Epidermal melanocyte (primary cell): ENCODE measurements at regions not wholly inside any gene's neighbourhood (a gene's known extent, or its start where the extent isn't known, plus 50 kb on each side); places are given as distances from the start of the nearest gene placed in this dataset.

Experiments used
- DNase-seq: peaks from one replicate; pipeline ENCODE4 v3.0.0; 2011; ENCODE audit warnings: low spot score; ENCODE audit not compliant: insufficient read length

DNA sequence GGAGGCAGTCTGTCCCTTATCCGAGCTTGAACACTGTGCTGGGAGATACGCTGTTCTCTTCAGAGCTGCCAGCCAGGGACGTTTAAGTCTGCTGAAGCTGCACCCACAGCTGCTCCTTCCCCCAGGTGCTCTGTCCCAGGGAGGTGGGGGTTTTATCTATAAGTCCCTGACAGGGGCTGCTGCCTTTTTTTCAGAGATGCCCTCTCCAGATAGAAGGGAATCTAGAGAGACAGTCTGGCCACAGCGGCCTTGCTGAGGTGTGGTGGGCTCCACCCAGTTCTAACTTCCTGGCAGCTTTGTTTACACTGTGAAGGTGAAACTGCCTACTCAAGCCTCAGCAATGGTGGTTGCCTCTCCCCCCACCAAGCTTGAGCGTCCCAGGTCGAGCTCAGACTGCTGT lies 319.9 kb upstream of the GRM7 start:
- DNase-seq: no peak

DNA sequence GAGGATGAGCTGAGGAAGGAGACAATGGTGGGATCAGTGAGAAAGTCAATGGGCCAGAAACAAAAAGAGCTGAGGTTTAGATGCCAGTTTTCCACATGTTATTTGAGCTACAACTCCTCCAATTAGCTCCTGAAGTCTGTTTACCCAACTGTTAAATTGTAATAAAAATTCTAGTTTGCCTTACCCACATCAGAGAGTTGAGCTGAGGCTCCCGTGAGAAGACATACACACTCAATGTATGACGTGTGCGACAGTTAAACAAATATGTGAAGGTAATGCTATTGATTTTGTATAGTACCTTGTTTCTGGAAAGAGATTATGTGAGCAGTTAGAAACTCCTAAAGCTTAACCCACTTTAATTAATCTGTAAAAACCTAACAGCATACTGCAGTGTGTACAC lies 318.1 kb upstream of the GRM7 start:
- DNase-seq: no peak

DNA sequence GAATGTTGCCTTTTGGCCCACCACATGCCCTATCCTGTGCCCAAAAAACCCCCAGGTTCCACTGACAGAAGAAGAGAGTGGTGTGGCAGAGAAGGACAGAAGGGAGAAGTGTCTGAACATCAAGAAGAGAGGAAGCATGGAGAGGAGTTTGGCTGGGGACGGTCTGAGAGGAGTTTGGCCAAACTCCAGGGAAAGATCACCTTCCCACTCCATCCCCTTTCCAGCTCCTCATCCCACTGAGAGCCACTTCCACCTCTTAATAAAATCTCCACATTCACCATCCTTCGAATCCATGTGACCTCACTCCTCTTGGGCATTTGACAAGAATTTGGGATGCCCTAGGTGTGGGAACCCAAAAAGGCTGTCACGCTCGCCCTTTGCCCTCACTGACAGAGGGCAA lies 311.6 kb upstream of the GRM7 start:
- DNase-seq: no peak

DNA sequence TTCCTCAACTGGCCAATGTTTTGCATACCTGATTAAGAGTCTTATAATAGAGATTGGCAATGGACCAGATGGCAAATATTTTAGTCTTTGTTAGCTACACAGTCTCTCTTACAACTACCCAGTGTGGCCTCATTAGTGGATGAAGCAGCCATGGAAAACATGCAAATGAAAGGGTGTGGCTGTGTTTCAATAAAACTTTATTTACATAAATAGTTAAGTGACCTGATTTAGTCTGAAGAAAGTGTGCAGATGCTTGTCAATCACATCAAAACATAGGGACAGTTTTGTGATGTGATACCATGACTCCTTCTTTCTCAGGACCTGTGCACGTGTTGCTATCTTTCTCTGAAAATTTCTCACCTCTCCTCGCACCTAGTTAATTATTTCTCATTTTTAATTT lies 309.8 kb upstream of the GRM7 start:
- no peak for DNase-seq

DNA sequence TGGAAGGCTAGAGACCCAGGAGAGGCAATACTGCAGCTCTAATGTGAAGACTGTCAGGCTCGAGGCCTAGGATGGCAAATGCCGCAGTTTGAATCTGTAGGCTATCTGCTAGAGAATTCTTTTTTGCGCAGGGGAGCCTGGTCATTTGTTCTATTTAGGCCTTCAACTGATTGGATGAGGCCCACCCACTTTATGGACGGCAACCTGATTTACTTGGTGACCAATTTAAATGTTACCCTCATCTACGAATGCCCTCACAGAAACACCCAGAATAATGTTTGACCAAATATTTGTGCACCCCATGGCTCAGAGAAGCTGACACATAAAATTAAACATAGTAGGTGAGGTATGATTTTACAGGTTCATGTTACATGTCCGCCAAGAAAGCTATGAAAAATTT lies 300.7 kb upstream of the GRM7 start:
- no peak for DNase-seq

DNA sequence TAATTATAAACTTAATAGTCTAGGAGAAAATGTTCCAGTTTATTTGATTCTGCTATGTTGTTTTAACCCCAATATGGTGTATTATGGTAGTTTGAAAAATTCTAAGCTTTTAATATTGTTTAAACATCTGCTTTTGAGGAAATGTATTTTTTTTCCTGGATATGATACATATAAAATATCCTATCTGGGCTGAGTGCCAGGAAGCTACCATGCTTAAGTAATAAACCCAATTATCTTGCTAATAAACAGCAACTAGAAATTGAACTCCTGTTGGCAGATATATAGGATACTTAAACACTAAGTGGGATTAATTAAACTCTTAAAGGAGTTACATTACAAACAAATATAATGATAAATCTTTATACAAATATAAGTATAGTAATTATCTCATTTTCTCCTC lies 293.7 kb upstream of the GRM7 start:
- DNase-seq: no peak

DNA sequence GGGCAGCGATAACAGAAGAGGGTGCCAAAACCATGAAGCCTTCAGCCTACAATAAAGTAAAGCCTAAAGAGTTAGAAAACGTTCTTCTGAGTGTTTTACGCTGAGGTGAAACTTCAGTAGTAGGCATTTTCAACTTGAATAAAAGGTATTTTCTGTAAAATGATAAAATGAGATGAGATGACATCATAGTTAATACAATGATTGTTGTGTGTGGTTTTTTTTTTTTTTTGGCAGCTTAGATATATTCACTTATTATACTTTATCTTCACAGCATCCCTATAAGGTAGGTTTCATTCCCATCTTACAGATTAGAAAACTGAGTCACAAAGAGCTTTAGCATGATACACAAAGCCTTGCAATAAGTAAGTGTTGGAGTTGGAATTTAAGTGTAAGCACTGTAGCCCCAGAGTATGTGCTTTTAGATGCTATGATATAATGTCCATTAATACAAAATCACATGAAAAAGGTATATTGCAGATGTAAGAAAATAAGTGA lies 291.9 kb upstream of the GRM7 start:
- DNase-seq: no peak

DNA sequence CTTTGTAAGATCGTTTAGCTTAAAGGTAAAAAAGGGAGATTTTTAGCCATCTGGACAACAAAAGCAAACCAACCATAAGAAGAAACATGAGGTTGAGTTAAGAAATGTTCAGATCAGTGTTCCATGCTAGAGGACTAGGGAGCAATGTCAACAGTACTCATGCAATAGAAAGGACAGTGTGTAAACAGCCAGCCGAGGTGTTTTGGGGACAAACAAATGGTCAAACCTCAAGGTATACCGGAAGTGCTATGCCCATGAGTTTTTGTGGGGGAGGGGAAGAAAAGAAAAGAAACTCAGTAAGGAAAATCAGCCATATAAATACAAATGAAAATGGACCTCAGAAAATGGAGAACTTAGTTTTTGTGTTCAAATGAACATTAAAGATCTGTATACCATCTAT lies 289.5 kb upstream of the GRM7 start:
- DNase-seq: no peak

DNA sequence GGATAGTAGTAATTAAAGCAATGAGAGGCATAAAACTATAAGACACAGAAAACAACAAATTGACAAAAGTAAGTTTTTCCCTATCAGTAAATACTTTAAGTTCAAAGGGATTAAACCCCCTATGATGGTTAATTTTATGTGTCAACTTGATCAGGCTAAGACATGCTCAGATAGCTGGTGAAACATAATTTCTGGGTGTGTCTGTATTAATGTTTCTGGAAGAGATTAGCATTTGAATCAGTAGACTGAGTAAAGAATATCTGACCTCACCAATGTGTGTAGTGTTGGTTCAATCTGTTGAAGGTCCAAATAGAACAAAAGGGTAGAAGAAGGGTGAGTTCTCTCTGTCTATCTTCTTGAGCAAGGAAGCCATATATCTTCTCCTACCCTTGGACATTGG lies 283.3 kb upstream of the GRM7 start:
- no peak for DNase-seq

DNA sequence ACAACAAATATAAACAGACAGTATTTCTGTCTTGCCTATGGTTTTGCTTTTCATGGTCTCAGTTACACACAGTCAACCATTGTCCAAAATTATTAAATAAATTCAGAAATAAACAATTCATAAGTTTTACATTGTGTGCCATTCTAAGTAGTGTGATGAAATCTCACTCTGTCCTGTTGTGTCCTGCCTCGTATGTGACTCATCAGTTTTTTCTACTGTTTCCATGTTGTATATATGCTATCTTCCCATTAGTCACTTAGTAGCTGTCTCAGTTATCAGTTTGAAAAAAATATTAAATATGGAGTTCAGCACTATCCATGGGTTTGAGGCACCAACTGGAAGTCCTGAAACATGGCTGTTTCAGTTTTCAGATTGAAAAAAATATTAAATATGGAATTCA lies 282.4 kb upstream of the GRM7 start:
- DNase-seq: no peak

DNA sequence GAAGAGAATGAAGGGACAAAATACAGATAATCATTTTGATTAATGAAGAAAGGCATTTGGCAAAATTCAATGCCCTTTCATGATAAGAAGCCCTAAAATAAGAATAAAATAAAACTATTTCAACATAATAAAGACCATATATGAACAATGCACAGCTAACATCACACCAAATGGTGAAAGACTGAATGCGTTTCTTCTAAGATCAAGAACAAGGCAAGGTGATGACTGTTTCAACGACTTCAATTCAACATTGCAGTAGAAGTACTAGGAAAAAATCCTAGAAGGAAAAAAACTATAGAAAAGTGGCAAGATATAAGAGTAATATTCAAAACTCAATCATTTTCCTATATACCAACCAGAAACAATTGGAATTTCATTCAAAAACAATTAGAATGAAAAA lies 280.1 kb upstream of the GRM7 start:
- DNase-seq: no peak

DNA sequence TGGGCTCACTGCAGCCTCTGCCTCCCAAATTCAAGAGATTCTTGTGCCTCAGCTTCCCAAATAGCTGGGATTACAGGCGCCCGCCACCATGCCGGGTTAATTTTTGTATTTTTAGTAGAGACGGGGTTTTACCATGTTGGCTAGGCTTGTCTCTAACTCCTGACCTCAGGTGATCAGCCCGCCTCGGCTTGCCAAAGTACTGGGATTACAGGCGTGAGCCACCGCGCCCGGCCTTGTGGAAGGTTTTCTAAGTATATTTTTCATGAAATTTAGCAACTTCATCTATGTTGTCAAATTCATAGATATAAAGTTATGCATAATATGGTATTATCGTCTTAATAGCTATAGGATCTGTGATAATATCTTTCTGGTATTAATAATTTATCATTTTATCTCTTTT lies 275.6 kb upstream of the GRM7 start:
- no peak for DNase-seq

DNA sequence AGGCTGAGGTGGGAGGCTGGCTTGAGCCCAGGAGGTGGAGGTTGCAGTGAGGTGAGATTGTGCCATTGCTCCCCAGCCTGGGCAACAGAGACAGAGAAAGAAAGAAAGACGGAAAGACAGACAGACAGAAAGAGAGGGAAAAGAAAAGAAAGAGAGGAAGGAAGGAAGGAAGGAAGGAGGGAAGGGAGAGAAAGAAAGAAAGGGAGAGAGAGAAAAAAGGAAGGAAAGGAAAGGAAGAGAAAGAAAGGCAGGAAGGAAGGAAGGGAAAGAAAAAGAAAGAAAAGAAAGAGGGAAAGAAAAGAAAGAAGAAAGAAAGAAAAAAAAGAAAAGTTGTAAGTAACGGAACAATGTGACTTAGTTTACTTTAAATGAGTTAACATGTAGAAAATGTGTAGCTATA lies 260.7 kb upstream of the GRM7 start:
- DNase-seq: no peak

DNA sequence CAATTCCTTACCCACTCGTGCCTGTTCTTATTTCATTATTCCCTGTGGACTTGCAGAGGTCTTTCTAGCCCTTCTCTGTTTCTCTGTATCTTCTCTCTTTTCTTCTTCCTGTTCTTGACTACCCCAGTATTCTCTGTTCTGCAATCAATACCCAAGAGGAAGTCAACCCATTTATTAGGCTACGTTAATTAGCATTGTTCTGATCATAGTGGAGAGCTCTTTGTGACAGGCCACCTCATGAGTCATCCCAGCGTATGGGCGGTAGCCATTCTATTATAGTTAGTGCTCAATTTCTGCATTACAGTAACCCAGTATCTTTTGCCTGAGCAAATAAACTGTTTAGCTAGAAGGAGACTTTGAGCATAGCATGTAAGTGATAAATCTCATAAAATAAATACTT lies 259.5 kb upstream of the GRM7 start:
- DNase-seq: no peak

DNA sequence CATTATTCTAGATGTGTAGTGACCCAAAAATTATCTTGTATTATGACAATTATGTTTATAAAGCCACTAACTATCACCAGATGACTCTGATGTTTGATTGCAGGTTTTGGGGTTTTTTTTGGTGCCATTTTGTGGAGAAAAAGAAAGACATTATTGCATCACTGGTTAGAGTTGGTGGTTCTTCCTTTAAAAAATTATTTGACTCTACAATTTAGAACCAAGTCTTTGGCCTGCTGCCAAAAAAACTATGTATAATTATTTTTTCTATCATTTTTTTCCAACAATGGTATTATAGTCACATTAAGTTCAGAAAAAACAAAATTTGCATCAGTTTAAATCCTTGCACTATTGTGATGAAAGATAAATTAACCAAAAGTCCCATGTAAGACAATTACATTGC lies 258.6 kb upstream of the GRM7 start:
- DNase-seq: no peak

DNA sequence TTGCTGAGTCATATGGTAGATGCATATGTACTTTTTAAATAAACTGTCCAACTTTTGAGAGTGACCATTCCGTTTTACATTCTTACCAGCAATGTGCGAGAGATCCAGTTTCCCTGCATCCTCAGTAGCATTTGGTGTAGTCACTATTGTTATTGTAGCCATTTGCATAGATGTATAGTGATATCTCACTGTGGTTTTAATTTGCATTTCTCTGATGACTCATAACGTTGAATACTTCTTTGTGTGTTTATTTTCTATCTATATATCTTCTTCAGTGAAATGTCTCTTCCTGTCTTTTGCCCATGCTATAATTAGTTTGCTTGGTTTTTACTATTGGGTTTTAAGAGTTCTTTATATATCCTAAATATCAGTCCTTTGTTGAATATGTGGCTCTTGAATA lies 255.7 kb upstream of the GRM7 start:
- DNase-seq: no peak

DNA sequence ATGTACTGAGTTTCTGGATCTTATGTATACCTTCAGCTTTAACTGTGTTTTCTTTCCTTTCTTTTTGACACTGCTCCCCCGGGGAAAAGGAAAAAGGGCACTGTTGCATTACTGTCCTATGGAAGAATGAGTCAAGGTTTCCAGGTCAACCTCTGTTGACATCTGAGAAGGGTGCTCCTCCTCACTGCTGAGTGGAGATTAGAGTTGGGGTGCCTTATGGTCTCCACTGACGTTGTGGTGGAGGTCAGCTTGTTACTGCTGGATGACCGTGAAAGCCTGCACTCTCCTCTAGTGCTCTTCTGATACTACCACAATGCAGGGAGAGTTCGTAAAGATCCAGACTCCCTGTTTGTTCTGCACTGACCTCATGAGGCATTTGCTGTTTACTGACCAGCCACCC lies 252.1 kb upstream of the GRM7 start:
- DNase-seq: no peak

DNA sequence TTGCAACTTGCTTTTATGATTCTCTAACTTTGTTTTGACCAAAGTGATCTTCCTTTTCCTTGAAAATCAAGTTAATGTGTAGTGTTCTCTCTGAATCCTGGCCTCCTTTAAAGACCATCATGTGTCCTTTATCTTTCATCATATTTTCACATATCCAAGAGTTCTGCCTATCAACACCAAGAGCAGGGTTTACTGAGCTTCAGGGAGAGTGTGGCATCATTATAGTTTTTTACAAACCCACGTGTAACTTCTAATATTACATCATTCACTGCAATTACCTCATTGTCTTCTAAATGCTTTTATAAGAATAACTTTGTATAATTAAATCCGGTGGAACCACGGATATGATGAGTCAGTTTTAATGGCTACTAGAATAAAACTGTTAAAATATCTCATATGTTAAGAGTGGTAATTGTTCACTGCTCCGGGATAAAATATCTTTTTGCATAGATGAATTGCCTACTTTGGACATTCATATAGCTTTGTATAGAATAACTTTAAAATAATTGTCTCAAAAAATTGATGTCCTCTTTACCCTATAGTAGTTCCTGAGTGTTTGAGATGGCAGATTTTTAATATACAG lies 248.8 kb upstream of the GRM7 start:
- no peak for DNase-seq

DNA sequence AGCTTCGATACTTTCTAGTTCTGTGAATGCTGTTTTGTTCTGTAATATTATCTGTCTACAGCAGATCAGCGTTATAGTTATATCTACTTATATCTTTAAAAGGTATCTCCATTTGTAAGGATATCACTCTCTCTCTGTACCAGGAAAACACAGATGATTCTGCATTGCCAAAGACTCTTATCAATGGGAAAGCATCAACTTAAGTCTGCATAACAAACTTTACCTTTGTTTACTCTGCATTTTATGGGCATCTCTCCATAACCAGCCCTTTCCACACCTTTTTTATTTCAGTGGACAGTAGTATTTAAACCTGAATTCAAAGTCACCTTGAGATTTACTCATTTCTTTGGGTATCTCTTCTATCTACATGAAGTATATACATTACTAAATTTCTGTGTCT lies 238.7 kb upstream of the GRM7 start:
- DNase-seq: no peak

DNA sequence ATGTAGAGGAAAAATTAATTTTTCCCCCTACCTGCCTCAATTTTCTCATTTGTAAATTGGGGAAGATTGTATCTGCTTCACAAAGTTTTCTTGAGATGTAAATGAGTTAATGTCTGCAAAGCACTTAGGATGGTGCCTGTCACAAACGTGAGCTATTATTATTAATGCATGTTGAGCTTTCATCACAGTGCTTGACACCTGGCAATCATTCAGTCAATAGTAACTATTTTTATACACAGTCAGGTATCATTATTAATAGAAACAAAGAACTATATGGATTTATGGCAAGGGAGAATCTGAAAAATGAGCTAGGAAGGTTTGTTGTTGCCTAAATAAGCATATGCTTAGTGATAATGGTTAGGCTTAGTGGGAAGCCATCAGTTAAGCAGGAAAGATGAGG lies 238.2 kb upstream of the GRM7 start:
- no peak for DNase-seq

DNA sequence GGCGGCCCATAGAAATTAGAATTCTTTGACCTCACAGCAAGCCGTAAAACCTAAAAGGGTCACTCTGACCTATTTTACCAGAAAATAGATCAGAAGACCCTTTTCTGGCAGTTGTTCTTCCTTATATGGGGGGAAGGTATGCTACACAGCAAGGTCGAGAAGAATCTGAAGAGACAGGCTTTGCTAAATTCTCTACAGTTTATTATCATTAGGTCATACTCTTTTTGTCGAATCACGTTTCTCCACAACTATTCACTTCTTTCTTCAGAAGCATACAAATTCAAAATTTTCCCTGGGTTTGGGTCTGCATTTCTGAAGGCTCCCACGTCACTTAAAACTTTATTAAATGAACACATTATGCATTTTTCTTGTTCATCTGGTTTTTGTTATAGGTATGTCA lies 229.5 kb upstream of the GRM7 start:
- no peak for DNase-seq

DNA sequence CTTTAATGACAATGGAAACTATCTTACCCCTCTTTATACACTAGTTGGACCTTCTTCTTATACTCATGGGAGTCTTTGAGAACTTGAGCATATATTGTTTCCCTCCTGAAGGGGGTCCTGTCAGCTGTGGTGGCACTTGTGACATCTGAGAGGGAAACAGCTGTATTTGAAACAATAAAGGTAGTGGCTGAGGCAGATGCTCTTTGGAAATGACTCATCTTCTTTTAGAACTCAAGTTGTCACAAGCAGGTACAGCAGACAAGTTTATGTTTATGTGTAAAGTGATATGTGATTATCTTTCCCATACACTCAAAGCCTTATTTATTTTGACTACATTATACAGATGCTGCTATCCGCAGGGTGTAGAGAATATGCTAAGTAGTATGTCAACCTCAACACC lies 220.0 kb upstream of the GRM7 start:
- DNase-seq: no peak

DNA sequence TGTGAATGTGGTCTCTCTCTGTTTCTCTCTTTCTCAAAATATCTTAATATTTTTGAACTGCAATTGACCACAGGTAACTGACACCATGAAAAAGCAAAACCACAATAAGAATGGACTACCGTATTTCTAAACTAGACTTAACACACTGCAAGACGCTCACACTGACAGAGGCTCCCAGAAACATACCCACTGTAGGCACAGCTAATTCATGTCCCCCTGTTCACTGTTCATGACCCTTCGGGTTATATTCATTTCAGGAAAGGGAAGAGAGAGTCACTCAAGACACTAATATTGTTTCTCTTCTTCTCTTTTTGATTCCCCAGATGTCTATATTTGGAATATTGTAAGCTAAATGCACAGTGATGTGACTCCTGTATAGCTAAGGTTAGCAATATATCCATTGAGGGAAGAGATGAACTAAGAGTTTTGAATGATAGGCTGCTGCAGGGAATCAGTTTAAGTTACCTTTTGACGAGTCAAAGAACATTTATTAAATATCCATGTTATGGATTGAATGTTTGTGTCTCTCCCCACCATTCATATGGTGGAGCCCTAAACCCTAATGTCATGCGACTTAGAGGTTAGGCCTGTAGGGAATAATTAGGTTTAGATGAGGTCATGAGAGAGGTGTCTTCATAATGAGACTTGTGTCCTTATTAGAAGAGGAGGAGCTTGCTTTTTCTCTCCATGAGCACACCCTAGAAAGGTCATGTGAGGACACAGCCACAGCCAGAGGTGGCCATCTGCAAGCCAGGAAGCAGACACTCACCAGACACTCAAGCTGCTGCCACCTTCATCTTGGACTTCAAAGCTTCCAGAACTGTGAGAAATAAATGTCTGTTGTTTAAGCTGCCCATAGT lies 216.6 kb upstream of the GRM7 start:
- DNase-seq: no peak
